K562 (cell line): ENCODE measurements at regions not wholly inside any gene's neighbourhood (a gene's known extent, or its start where the extent isn't known, plus 50 kb on each side); places are given as distances from the start of the nearest gene placed in this dataset.

Experiments used
- ATAC-seq: fragments of 200-7000 bp; cut with Tn5 transposase; 3 replicates; pipeline ENCODE4 v1.9.1; 2020; ENCODE audit warnings: moderate library complexity
- BruUV-seq: library from RNA; stranded (reverse); fragments of 400-500 nt; replicated peaks from 2 replicates; lab custom pipeline; 2021; lab: Mats Ljungman, UMichigan
- CTCF ChIA-PET: fragments of 300-600 bp; formaldehyde crosslinking; extraction: SDS; loops from one replicate; lab custom pipeline; 2021; ENCODE audit warnings: low intra/inter-chr PET ratio; lab: Yijun Ruan, JAX
- POLR2A ChIA-PET: fragments of 300-600, 350-650 bp; sonication (Branson Sonifier 250); formaldehyde crosslinking; extraction: SDS; loops from one replicate; lab custom pipeline; 2021; ENCODE audit warnings: antibody characterized with exemption, inconsistent platforms; lab: Yijun Ruan, JAX
- DNase-seq, 4 experiments: peaks; one replicate each; pipeline versions ENCODE4 v3.0.0 to v3.0.0-alpha.2; 2011 to 2018; ENCODE audit warnings: low spot score in 3 of 4, mixed read lengths in 3 of 4; ENCODE audit errors: extremely low read depth in 1 of 4
- FAIRE-seq: peaks from 2 replicates; lab custom pipeline; 2011; peaks lifted over from hg19 to GRCh38; lab: Jason Lieb, UNC
- H2AFZ ChIP-seq: 2 replicates; pipeline ENCODE4 v1.6.0; 2011; ENCODE audit warnings: low read depth, low read length, control low read depth, inconsistent platforms
- H3K27ac ChIP-seq: fragments of 200-600 bp; 3 replicates; pipeline ENCODE4 v1.8.0; 2011; ENCODE audit warnings: low read depth, mild to moderate bottlenecking, control low read depth, inconsistent platforms, low read length, moderate library complexity, mixed read lengths; ENCODE audit errors: extremely low read depth
- H3K27me3 ChIP-seq, 2 experiments: fragments of 300-600 bp in 1 of 2; 2 replicates in 1 of 2; 3 replicates in 1 of 2; pipeline versions ENCODE4 v1.6.0 to v1.8.0; 2011; ENCODE audit warnings: inconsistent platforms in 2 of 2, low read length in 2 of 2, mild to moderate bottlenecking in 1 of 2, mixed read lengths in 1 of 2, moderate library complexity in 1 of 2; ENCODE audit not compliant: control insufficient read depth in 2 of 2, insufficient read depth in 2 of 2
- H3K36me3 ChIP-seq: fragments of 300-600 bp; 3 replicates; pipeline ENCODE4 v1.8.0; 2011; ENCODE audit warnings: mild to moderate bottlenecking, low read length, inconsistent platforms; ENCODE audit not compliant: control insufficient read depth, insufficient read depth
- H3K4me1 ChIP-seq, 2 experiments: fragments of 200-600 bp in 1 of 2; replicated peaks in 1 of 2; 2 replicates in 1 of 2; 3 replicates in 1 of 2; pipeline versions ENCODE4 v1.5.1 to v1.8.0; 2011; ENCODE audit warnings: inconsistent platforms in 2 of 2, low read length in 2 of 2, mild to moderate bottlenecking in 1 of 2, mixed read lengths in 1 of 2, moderate library complexity in 1 of 2; ENCODE audit not compliant: control insufficient read depth in 2 of 2, insufficient read depth in 2 of 2
- H3K4me2 ChIP-seq: 2 replicates; pipeline ENCODE4 v1.6.1; 2011; ENCODE audit warnings: low read length, control low read depth, inconsistent platforms, mixed read lengths; ENCODE audit not compliant: insufficient read depth
- H3K4me3 ChIP-seq: fragments of 200-600 bp; sonication (generic), shearing (Covaris generic); 2 replicates; pipeline ENCODE4 v1.5.1; 2016; ENCODE audit warnings: control low read depth, inconsistent platforms
- H3K79me2 ChIP-seq: fragments of 200-600 bp; 3 replicates; pipeline ENCODE4 v1.8.0; 2011; ENCODE audit warnings: low read length, inconsistent platforms; ENCODE audit not compliant: control insufficient read depth, insufficient read depth
- H3K9ac ChIP-seq, 2 experiments: 2 replicates each; pipeline versions ENCODE4 v1.6.0 to v1.6.1; 2011; ENCODE audit warnings: low read depth in 2 of 2, low read length in 2 of 2, control low read depth in 1 of 2, inconsistent platforms in 1 of 2, mild to moderate bottlenecking in 1 of 2, mixed read lengths in 1 of 2; ENCODE audit not compliant: insufficient read depth in 1 of 2
- H3K9me1 ChIP-seq: one replicate; pipeline ENCODE4 v1.6.0; 2011; ENCODE audit warnings: inconsistent platforms, mild to moderate bottlenecking, low read length, moderate library complexity; ENCODE audit not compliant: control insufficient read depth, insufficient read depth
- H3K9me3 ChIP-seq: replicated peaks from 2 replicates; pipeline ENCODE4 v1.5.1; 2011; ENCODE audit warnings: low read depth, low read length, inconsistent platforms; ENCODE audit not compliant: control insufficient read depth, insufficient read depth
- H4K20me1 ChIP-seq: replicated peaks from 2 replicates; pipeline ENCODE4 v1.6.1; 2011; ENCODE audit warnings: low read length, inconsistent platforms, mixed read lengths; ENCODE audit not compliant: control insufficient read depth, insufficient read depth
- CHD2 ChIP-seq: IDR thresholded peaks from 2 replicates; pipeline ENCODE4 v1.6.1; 2011; ENCODE audit warnings: low read depth, low read length
- ETV1 ChIP-seq: fragments of 450-650 bp; conservative IDR thresholded peaks from 2 replicates; pipeline ENCODE4 v1.6.1; 2016; ENCODE audit warnings: missing genetic modification characterization, control low read depth, low read depth, missing compliant biosample characterization
- HEY1 ChIP-seq: fragments of 250-450 bp; sonication (Bioruptor Pico); IDR thresholded peaks from 2 replicates; pipeline ENCODE4 v1.5.0; 2020; ENCODE audit warnings: mild to moderate bottlenecking, moderate library complexity, borderline replicate concordance
- NR4A1 ChIP-seq, 2 experiments: fragments of 250-450 bp in 1 of 2; fragments of 450-650 bp in 1 of 2; sonication (Bioruptor Pico) in 1 of 2; IDR thresholded peaks; 2 replicates each; pipeline versions ENCODE4 v1.4.0 to v1.6.1; 2016 to 2020; ENCODE audit warnings: mild to moderate bottlenecking in 2 of 2, missing compliant biosample characterization in 1 of 2, missing genetic modification characterization in 1 of 2, moderate library complexity in 1 of 2
- PHF8 ChIP-seq: fragments of 200-600 bp; sonication (generic); IDR thresholded peaks from 2 replicates; pipeline ENCODE4 v1.6.1; 2012; ENCODE audit warnings: mixed run types, mild to moderate bottlenecking, inconsistent platforms, low read length, moderate library complexity, borderline replicate concordance
- PPARD ChIP-seq: fragments of 250-450 bp; sonication (Bioruptor Pico); IDR thresholded peaks from 2 replicates; pipeline ENCODE4 v1.8.0; 2022; ENCODE audit warnings: inconsistent platforms, mild to moderate bottlenecking, moderate library complexity
- RHOXF2B ChIP-seq: fragments of 250-450 bp; sonication (Bioruptor Pico); conservative IDR thresholded peaks from 2 replicates; pipeline ENCODE4 v1.5.1; 2021
- RUNX1 ChIP-seq: sonication (generic); IDR thresholded peaks from 2 replicates; pipeline ENCODE4 v1.6.1; 2016; ENCODE audit warnings: antibody characterized with exemption, low read depth
- SMAD2 ChIP-seq: fragments of 150-350 bp; IDR thresholded peaks from 2 replicates; pipeline ENCODE4 v1.6.1; 2014; ENCODE audit warnings: low read depth, mild to moderate bottlenecking, low read length
- SNAPC5 ChIP-seq: fragments of 250-450 bp; sonication (Bioruptor Pico); IDR thresholded peaks from 2 replicates; pipeline ENCODE4 v1.8.0; 2021; ENCODE audit warnings: moderate library complexity, mild to moderate bottlenecking, inconsistent platforms
- TSHZ1 ChIP-seq: fragments of 250-450 bp; sonication (Bioruptor Pico); IDR thresholded peaks from 2 replicates; pipeline ENCODE4 v1.4.0; 2020; ENCODE audit warnings: mild to moderate bottlenecking, moderate library complexity
- ZBTB11 ChIP-seq, 3 experiments: fragments of 200-800 bp in 1 of 3; fragments of 250-450 bp in 1 of 3; fragments of 450-650 bp in 1 of 3; sonication (Bioruptor Pico) in 1 of 3; sonication (Bioruptor generic) in 1 of 3; formaldehyde crosslinking in 1 of 3; IDR thresholded peaks; 2 replicates each; pipeline versions ENCODE4 v1.6.1 to v1.8.0; 2016 to 2022; ENCODE audit warnings: mild to moderate bottlenecking in 2 of 3, missing genetic modification characterization in 2 of 3, missing compliant biosample characterization in 1 of 3, moderate library complexity in 1 of 3
- ZNF431 ChIP-seq: sonication (generic); formaldehyde crosslinking; IDR thresholded peaks from 2 replicates; pipeline ENCODE4 v1.8.0; 2022; ENCODE audit warnings: mild to moderate bottlenecking, missing genetic modification reagents
- ZNF57 ChIP-seq: fragments of 450-650 bp; formaldehyde crosslinking; IDR thresholded peaks from 2 replicates; pipeline ENCODE4 v1.4.0; 2020; ENCODE audit warnings: mild to moderate bottlenecking, moderate library complexity
- ZNF589 ChIP-seq: fragments of 200-800 bp; sonication (Bioruptor generic); IDR thresholded peaks from 2 replicates; pipeline ENCODE4 v1.6.1; 2016; ENCODE audit warnings: low read depth, missing genetic modification characterization, missing compliant biosample characterization
- ZNF766 ChIP-seq: fragments of 200-800 bp; sonication (Bioruptor generic); conservative IDR thresholded peaks from 2 replicates; pipeline ENCODE4 v1.6.1; 2016; ENCODE audit warnings: missing genetic modification characterization, missing compliant biosample characterization
- WGBS: fragments of 100-300 bp; shearing (Covaris generic); methylation state at CpG from one replicate; pipeline ENCODE4 v1.1.6; 2016; ENCODE audit warnings: low coverage, mixed read lengths; ENCODE audit not compliant: insufficient coverage; ENCODE audit errors: missing lambda C conversion rate; 5-methylcytosine and 5-hydroxymethylcytosine counted together
- in situ Hi-C: fragments of 300-500 bp; cut with MboI; formaldehyde crosslinking; loops from 4 replicates; pipeline ENCODE4 v1.15.0; 2018; ENCODE audit warnings: inconsistent platforms, mixed read lengths
- intact Hi-C: fragments of 100-400 bp; cut with micrococcal nuclease; formaldehyde crosslinking; loops from 2 replicates; pipeline ENCODE4 v1.14.2; 2022

- no peak for DNase-seq
- POLR2A ChIA-PET = no interaction called here
- H3K9me1 ChIP-seq = no peaks in the 10 kb centered on the region
- FAIRE-seq = no peak
- 0 out of 5 replicates have a peak, but pooled peaks cover 2 to 5% of the 10 kb centered on the region in 2 experiments for H3K27me3 ChIP-seq
- BruUV-seq = no TSS peak
- no peaks in the 10 kb centered on the region for H4K20me1 ChIP-seq
- CTCF ChIA-PET = no interaction called here
- 0% methylated on average over 8 of the region's 8 CpGs for WGBS
- no peak overlapping the region for H3K4me2 ChIP-seq
- H3K9me3 ChIP-seq = no peaks in the 10 kb centered on the region
- in situ Hi-C loops (no loop called here), intact Hi-C loops (no loop called here)
- no peak overlapping the region for H3K4me3 ChIP-seq
- no peak for ATAC-seq
- no peaks in the 10 kb centered on the region for H3K4me1 ChIP-seq
- H3K79me2 ChIP-seq = no peaks in the 10 kb centered on the region
- H2AFZ ChIP-seq = no peak overlapping the region
- H3K36me3 ChIP-seq = no peaks in the 10 kb centered on the region
- H3K9ac ChIP-seq = no peak overlapping the region
- no peak overlapping the region for H3K27ac ChIP-seq
- TF ChIP-seq TSHZ1 (CRISPR knock-in tag) (no peak), ZNF57 (no peak), PHF8 (no peak), ETV1 (tag) (no peak), HEY1 (CRISPR knock-in tag) (no peak), SMAD2 (no peak), CHD2 (no peak), NR4A1 (CRISPR knock-in tag; IDR thresholded peaks at IDR 0.05) (no peak), NR4A1 (tag; IDR thresholded peaks at IDR 0.05) (no peak), ZBTB11 (CRISPR knock-in tag; IDR thresholded peaks at IDR 0.05) (no peak), ZNF431 (CRISPR knock-in tag) (no peak), ZNF766 (no peak), RHOXF2B (CRISPR knock-in tag) (no peak), PPARD (CRISPR knock-in tag) (no peak), RUNX1 (no peak), SNAPC5 (CRISPR knock-in tag) (no peak), ZNF589 (CRISPR knock-in tag) (no peak)
These were observed 100.1 kb downstream of the RAB11FIP2 start for GRCh38 chr10:117946525-117947070.
